PC-9 (cell line): ENCODE measurements at regions not wholly inside any gene's neighbourhood (a gene's known extent, or its start where the extent isn't known, plus 50 kb on each side); places are given as distances from the start of the nearest gene placed in this dataset.

Source experiments
- BruUV-seq: library from RNA; stranded (reverse); fragments of 400-500 nt; replicated peaks from 2 replicates; lab custom pipeline; 2021; lab: Mats Ljungman, UMichigan
- CTCF ChIA-PET: fragments of 300-600 bp; sonication (Branson Sonifier 250); formaldehyde crosslinking; loops from one replicate; lab custom pipeline; 2022; ENCODE audit warnings: antibody characterized with exemption; lab: Charles Lee
- POLR2A ChIA-PET: fragments of 300-600 bp; sonication (Branson Sonifier 250); formaldehyde crosslinking; loops from one replicate; lab custom pipeline; 2022; ENCODE audit warnings: antibody characterized with exemption; ENCODE audit not compliant: unreplicated experiment; lab: Charles Lee
- DNase-seq, 2 experiments: peaks; one replicate each; pipeline versions ENCODE4 v3.0.0 to v3.0.0-alpha.2; 2015 to 2022; ENCODE audit warnings: mixed read lengths in 1 of 2
- H2AFZ ChIP-seq: fragments of 200-600 bp; sonication (generic); 2 replicates; pipeline ENCODE4 v1.8.1; 2017; ENCODE audit warnings: antibody characterized with exemption
- H3F3A ChIP-seq: fragments of 200-600 bp; sonication (generic); 2 replicates; pipeline ENCODE4 v1.8.1; 2017; ENCODE audit warnings: antibody characterized with exemption, mild to moderate bottlenecking, low read depth; ENCODE audit not compliant: insufficient read depth
- H3K27ac ChIP-seq: fragments of 200-600 bp; sonication (generic); 2 replicates; pipeline ENCODE4 v1.6.1; 2016; ENCODE audit warnings: mixed run types
- H3K27me3 ChIP-seq: fragments of 200-600 bp; sonication (generic); 2 replicates; pipeline ENCODE4 v1.6.1; 2016; ENCODE audit warnings: low read depth, mixed run types; ENCODE audit not compliant: insufficient read depth
- H3K36me3 ChIP-seq: fragments of 200-600 bp; sonication (generic); 2 replicates; pipeline ENCODE4 v1.6.1; 2016; ENCODE audit warnings: low read depth, mixed run types
- H3K4me1 ChIP-seq: fragments of 200-600 bp; sonication (generic); replicated peaks from 2 replicates; pipeline ENCODE4 v1.6.1; 2016; ENCODE audit warnings: mixed run types; ENCODE audit not compliant: insufficient read depth
- H3K4me2 ChIP-seq: fragments of 200-600 bp; sonication (generic); 2 replicates; pipeline ENCODE4 v1.6.1; 2017; ENCODE audit warnings: mixed run types
- H3K4me3 ChIP-seq: fragments of 200-600 bp; sonication (generic); 2 replicates; pipeline ENCODE4 v1.6.1; 2016; ENCODE audit warnings: mixed run types
- H3K79me2 ChIP-seq: fragments of 200-600 bp; sonication (generic); 2 replicates; pipeline ENCODE4 v1.6.1; 2017; ENCODE audit warnings: low read depth, mixed run types
- H3K9me2 ChIP-seq: fragments of 200-600 bp; sonication (generic); 2 replicates; pipeline ENCODE4 v1.8.1; 2017; ENCODE audit warnings: mild to moderate bottlenecking; ENCODE audit not compliant: insufficient read depth
- H3K9me3 ChIP-seq: fragments of 200-600 bp; sonication (generic); 2 replicates; pipeline ENCODE4 v1.8.1; 2016; ENCODE audit warnings: low read depth; ENCODE audit not compliant: insufficient read depth
- H4K20me1 ChIP-seq: fragments of 200-600 bp; sonication (generic); 2 replicates; pipeline ENCODE4 v1.8.1; 2017; ENCODE audit not compliant: insufficient read depth
- CTCF ChIP-seq: fragments of 200-600 bp; sonication (generic); conservative IDR thresholded peaks from 2 replicates; pipeline ENCODE4 v1.6.1; 2017; ENCODE audit warnings: mixed run types, antibody characterized with exemption, mild to moderate bottlenecking, moderate library complexity
- EZH2 ChIP-seq: fragments of 200-600 bp; sonication (generic); IDR thresholded peaks from 2 replicates; pipeline ENCODE4 v1.8.0; 2017; ENCODE audit warnings: antibody characterized with exemption, low read depth
- intact Hi-C: fragments of 100-400 bp; cut with micrococcal nuclease; formaldehyde crosslinking; loops from one replicate; pipeline ENCODE4 v1.10.0; 2022; ENCODE audit not compliant: unreplicated experiment

- Histone ChIP-seq H3K9me3 (no peaks in the 10 kb centered on the region), H3K9me2 (no peaks in the 10 kb centered on the region), H3K4me2 (no peak overlapping the region), H4K20me1 (no peaks in the 10 kb centered on the region), H2AFZ (no peak overlapping the region), H3K4me3 (no peak overlapping the region), H3K4me1 (no peaks in the 10 kb centered on the region), H3F3A (no peaks in the 10 kb centered on the region), H3K36me3 (no peaks in the 10 kb centered on the region), H3K27ac (no peak overlapping the region), H3K27me3 (peaks cover 100% of the 10 kb centered on the region), H3K79me2 (no peaks in the 10 kb centered on the region)
- TF ChIP-seq EZH2 (no peak), CTCF (no peak)
- BruUV-seq, result no TSS peak
- no peak for DNase-seq
- CTCF ChIA-PET, result no interaction called here
- intact Hi-C loops, result no loop called here
- POLR2A ChIA-PET, result no interaction called here
Measured at GRCh38 chr16:86638642-86639041, 60.3 kb downstream of the FOXL1 start.

GRCh38 chr16:86639354-86639753 is 61.0 kb downstream of the FOXL1 start:
- TF ChIP-seq EZH2 (no peak), CTCF (no peak)
- H3K4me2 ChIP-seq, result no peak overlapping the region
- no peak for DNase-seq
- H3K27me3 ChIP-seq, result peaks cover 100% of the 10 kb centered on the region
- H3F3A ChIP-seq, result no peaks in the 10 kb centered on the region
- intact Hi-C loops, result no loop called here
- no peaks in the 10 kb centered on the region for H4K20me1 ChIP-seq
- no peaks in the 10 kb centered on the region for H3K36me3 ChIP-seq
- no peaks in the 10 kb centered on the region for H3K9me3 ChIP-seq
- no peak overlapping the region for H3K4me3 ChIP-seq
- ChIA-PET CTCF (no interaction called here), POLR2A (no interaction called here)
- no TSS peak for BruUV-seq
- H3K9me2 ChIP-seq, result no peaks in the 10 kb centered on the region
- H3K27ac ChIP-seq, result no peak overlapping the region
- no peak overlapping the region for H2AFZ ChIP-seq
- H3K79me2 ChIP-seq, result no peaks in the 10 kb centered on the region
- no peaks in the 10 kb centered on the region for H3K4me1 ChIP-seq

GRCh38 chr16:86640265-86640843 is 62.0 kb downstream of the FOXL1 start:
- Histone ChIP-seq H3K4me1 (no peaks in the 10 kb centered on the region), H3K79me2 (no peaks in the 10 kb centered on the region), H2AFZ (no peak overlapping the region), H3K36me3 (no peaks in the 10 kb centered on the region), H3K27ac (no peak overlapping the region), H3K27me3 (peaks cover 100% of the 10 kb centered on the region), H3K4me2 (no peak overlapping the region), H3F3A (no peaks in the 10 kb centered on the region), H3K4me3 (no peak overlapping the region), H3K9me3 (no peaks in the 10 kb centered on the region), H4K20me1 (no peaks in the 10 kb centered on the region), H3K9me2 (no peaks in the 10 kb centered on the region)
- CTCF ChIA-PET, result no interaction called here
- no peak for TF ChIP-seq CTCF
- TF ChIP-seq EZH2, result no peak; the same call in 1 of the 2 replicates
- POLR2A ChIA-PET, result no interaction called here
- intact Hi-C loops, result no loop called here
- BruUV-seq, result no TSS peak
- no peak for DNase-seq
